ENCODE measurements at regions not wholly inside any gene's neighbourhood (a gene's known extent, or its start where the extent isn't known, plus 50 kb on each side); places are given as distances from the start of the nearest gene placed in this dataset.

DNA sequence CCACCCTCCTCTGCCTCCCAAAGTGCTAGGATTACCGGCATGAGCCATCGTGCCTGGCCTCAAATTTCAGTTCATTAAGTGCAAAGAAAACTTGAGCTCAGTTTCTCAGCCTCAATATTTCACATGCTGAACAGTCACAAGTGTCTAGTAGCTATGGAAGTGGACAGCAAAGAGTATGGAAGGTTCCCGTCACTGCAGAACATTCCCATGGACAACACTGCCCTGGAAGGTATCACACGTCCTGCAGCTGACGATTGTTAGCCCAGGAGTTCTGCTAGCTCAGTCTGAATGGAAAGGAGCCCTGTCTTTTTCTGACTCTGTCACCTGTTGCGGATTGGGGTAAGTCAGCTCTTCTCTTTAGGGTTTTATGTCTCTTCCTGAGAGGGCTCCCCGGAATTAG lies 86.2 kb upstream of the PTPRM start:
- TF ChIP-seq, protein P1, sequence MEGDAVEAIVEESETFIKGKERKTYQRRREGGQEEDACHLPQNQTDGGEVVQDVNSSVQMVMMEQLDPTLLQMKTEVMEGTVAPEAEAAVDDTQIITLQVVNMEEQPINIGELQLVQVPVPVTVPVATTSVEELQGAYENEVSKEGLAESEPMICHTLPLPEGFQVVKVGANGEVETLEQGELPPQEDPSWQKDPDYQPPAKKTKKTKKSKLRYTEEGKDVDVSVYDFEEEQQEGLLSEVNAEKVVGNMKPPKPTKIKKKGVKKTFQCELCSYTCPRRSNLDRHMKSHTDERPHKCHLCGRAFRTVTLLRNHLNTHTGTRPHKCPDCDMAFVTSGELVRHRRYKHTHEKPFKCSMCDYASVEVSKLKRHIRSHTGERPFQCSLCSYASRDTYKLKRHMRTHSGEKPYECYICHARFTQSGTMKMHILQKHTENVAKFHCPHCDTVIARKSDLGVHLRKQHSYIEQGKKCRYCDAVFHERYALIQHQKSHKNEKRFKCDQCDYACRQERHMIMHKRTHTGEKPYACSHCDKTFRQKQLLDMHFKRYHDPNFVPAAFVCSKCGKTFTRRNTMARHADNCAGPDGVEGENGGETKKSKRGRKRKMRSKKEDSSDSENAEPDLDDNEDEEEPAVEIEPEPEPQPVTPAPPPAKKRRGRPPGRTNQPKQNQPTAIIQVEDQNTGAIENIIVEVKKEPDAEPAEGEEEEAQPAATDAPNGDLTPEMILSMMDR (IDR thresholded peaks at IDR 0.05), result no peak
- no peak for TF ChIP-seq POLR2A (IDR thresholded peaks at IDR 0.05)

Data from thyroid gland (tissue), 4 donors.